SU-DHL-6 (cell line): ENCODE measurements at regions not wholly inside any gene's neighbourhood (a gene's known extent, or its start where the extent isn't known, plus 50 kb on each side); places are given as distances from the start of the nearest gene placed in this dataset.

ENCODE experiments used
- H2AFZ ChIP-seq: fragments of 200-600 bp; sonication (generic); 2 replicates; pipeline ENCODE4 v1.6.1; 2014; ENCODE audit warnings: low read depth, mild to moderate bottlenecking, moderate library complexity, mixed read lengths, antibody characterized with exemption, low read length; ENCODE audit not compliant: severe bottlenecking
- H3F3A ChIP-seq: fragments of 200-600 bp; shearing (Covaris generic); 2 replicates; pipeline ENCODE4 v1.6.0; 2016; ENCODE audit warnings: antibody characterized with exemption, mild to moderate bottlenecking; ENCODE audit not compliant: insufficient read depth
- H3K27ac ChIP-seq: fragments of 200-600 bp; sonication (generic); 2 replicates; pipeline ENCODE4 v1.5.1; 2016; ENCODE audit warnings: low read depth, mild to moderate bottlenecking, low read length, moderate library complexity, mixed read lengths
- H3K27me3 ChIP-seq: fragments of 200-600 bp; sonication (generic), shearing (Covaris generic); 2 replicates; pipeline ENCODE4 v1.6.0; 2014; ENCODE audit warnings: mild to moderate bottlenecking, low read length
- H3K36me3 ChIP-seq: fragments of 200-600 bp; sonication (generic); 2 replicates; pipeline ENCODE4 v1.6.1; 2014; ENCODE audit warnings: mild to moderate bottlenecking, low read length, mixed read lengths
- H3K4me2 ChIP-seq: fragments of 300-600, 200-600 bp; shearing (Covaris generic), sonication (generic); 2 replicates; pipeline ENCODE4 v1.6.0; 2014; ENCODE audit warnings: low read length, low read depth, mild to moderate bottlenecking; ENCODE audit not compliant: poor library complexity, severe bottlenecking
- H3K4me3 ChIP-seq: fragments of 200-600 bp; sonication (generic); 2 replicates; pipeline ENCODE4 v1.5.1; 2014; ENCODE audit warnings: antibody characterized with exemption, low read length, mild to moderate bottlenecking, mixed read lengths; ENCODE audit not compliant: insufficient read depth, poor library complexity, severe bottlenecking
- H3K79me2 ChIP-seq: fragments of 200-600 bp; sonication (generic); 2 replicates; pipeline ENCODE4 v1.6.1; 2014; ENCODE audit warnings: mild to moderate bottlenecking, low read length, moderate library complexity; ENCODE audit not compliant: insufficient read depth
- H3K9ac ChIP-seq: fragments of 200-600 bp; sonication (generic); 2 replicates; pipeline ENCODE4 v1.7.0; 2014; ENCODE audit warnings: mild to moderate bottlenecking, low read length
- H3K9me2 ChIP-seq: fragments of 200-600 bp; sonication (generic); replicated peaks from 2 replicates; pipeline ENCODE4 v1.6.1; 2014; ENCODE audit warnings: low read length; ENCODE audit not compliant: insufficient read depth
- H3K9me3 ChIP-seq: fragments of 200-600 bp; sonication (generic); 2 replicates; pipeline ENCODE4 v1.6.1; 2014; ENCODE audit warnings: low read length, mixed read lengths; ENCODE audit not compliant: insufficient read depth
- H4K20me1 ChIP-seq: fragments of 200-600 bp; sonication (generic); 2 replicates; pipeline ENCODE4 v1.6.1; 2014; ENCODE audit warnings: low read depth, mild to moderate bottlenecking, antibody characterized with exemption, low read length, moderate library complexity, mixed read lengths
- CTCF ChIP-seq: fragments of 200-600 bp; sonication (generic); IDR thresholded peaks from one replicate; pipeline ENCODE4 v1.5.1; 2017; ENCODE audit warnings: antibody characterized with exemption, mild to moderate bottlenecking, low read length, moderate library complexity; ENCODE audit not compliant: insufficient read depth, poor library complexity, severe bottlenecking
- EZH2phosphoT487 ChIP-seq: fragments of 200-600 bp; sonication (generic), shearing (Covaris generic); conservative IDR thresholded peaks from 2 replicates; pipeline ENCODE4 v1.6.1; 2018; ENCODE audit warnings: mild to moderate bottlenecking, antibody characterized with exemption, low read length, moderate library complexity, mixed read lengths

- no peak overlapping the region for H3K4me2 ChIP-seq
- no peak overlapping the region for H2AFZ ChIP-seq
Observed at GRCh38 chr11:90318651-90319050, 95.8 kb upstream of the CHORDC1 start.

GRCh38 chr11:90310210-90310609 lies 87.4 kb upstream of the CHORDC1 start:
- no peaks in the 10 kb centered on the region for H3K27me3 ChIP-seq
- no peaks in the 10 kb centered on the region for H3K79me2 ChIP-seq
- H3K27ac ChIP-seq = no peak overlapping the region
- H3K36me3 ChIP-seq = no peaks in the 10 kb centered on the region
- no peaks in the 10 kb centered on the region for H4K20me1 ChIP-seq
- H2AFZ ChIP-seq = no peak overlapping the region
- H3K9me2 ChIP-seq = no peaks in the 10 kb centered on the region
- no peak overlapping the region for H3K9ac ChIP-seq
- no peak overlapping the region for H3K4me2 ChIP-seq
- H3K4me3 ChIP-seq = no peak overlapping the region
- H3F3A ChIP-seq = no peaks in the 10 kb centered on the region
- no peaks in the 10 kb centered on the region for H3K9me3 ChIP-seq
- no peak for TF ChIP-seq EZH2phosphoT487
- TF ChIP-seq CTCF = no peak

More at GRCh38 chr11:90318651-90319050, 95.8 kb upstream of the CHORDC1 start:
- no peak overlapping the region for H3K9ac ChIP-seq
- H3K9me3 ChIP-seq = no peaks in the 10 kb centered on the region
- no peak overlapping the region for H3K27ac ChIP-seq
- no peaks in the 10 kb centered on the region for H3K79me2 ChIP-seq
- H3K36me3 ChIP-seq = no peaks in the 10 kb centered on the region
- no peak overlapping the region for H3K4me3 ChIP-seq
- H3F3A ChIP-seq = no peaks in the 10 kb centered on the region
- no peaks in the 10 kb centered on the region for H4K20me1 ChIP-seq
- no peaks in the 10 kb centered on the region for H3K27me3 ChIP-seq
- H3K9me2 ChIP-seq = no peaks in the 10 kb centered on the region
- TF ChIP-seq CTCF = no peak
- TF ChIP-seq EZH2phosphoT487 = no peak

- no peak overlapping the region for H3K4me3 ChIP-seq
- no peak overlapping the region for H3K4me2 ChIP-seq
- H2AFZ ChIP-seq = no peak overlapping the region
- no peaks in the 10 kb centered on the region for H3K79me2 ChIP-seq
- H3K27ac ChIP-seq = no peak overlapping the region
- H3F3A ChIP-seq = no peaks in the 10 kb centered on the region
- H3K9ac ChIP-seq = no peak overlapping the region
- TF ChIP-seq EZH2phosphoT487 (no peak), CTCF (no peak)
- H3K36me3 ChIP-seq = no peaks in the 10 kb centered on the region
- H3K27me3 ChIP-seq = no peaks in the 10 kb centered on the region
- H3K9me3 ChIP-seq = no peaks in the 10 kb centered on the region
- H3K9me2 ChIP-seq = no peaks in the 10 kb centered on the region
- H4K20me1 ChIP-seq = no peaks in the 10 kb centered on the region
Observed at GRCh38 chr11:90309693-90310092, 86.8 kb upstream of the CHORDC1 start.

- Histone ChIP-seq H4K20me1 (no peaks in the 10 kb centered on the region), H3K9me2 (no peaks in the 10 kb centered on the region), H2AFZ (no peak overlapping the region), H3F3A (no peaks in the 10 kb centered on the region), H3K79me2 (no peaks in the 10 kb centered on the region), H3K9ac (no peak overlapping the region), H3K4me3 (no peak overlapping the region), H3K4me2 (no peak overlapping the region), H3K36me3 (no peaks in the 10 kb centered on the region), H3K9me3 (no peaks in the 10 kb centered on the region), H3K27ac (no peak overlapping the region), H3K27me3 (no peaks in the 10 kb centered on the region)
- TF ChIP-seq EZH2phosphoT487 = no peak
- TF ChIP-seq CTCF = no peak
Observed at GRCh38 chr11:90294526-90294925, 71.7 kb upstream of the CHORDC1 start.
